Spleen (tissue), 7 donors: ENCODE measurements at regions not wholly inside any gene's neighbourhood (a gene's known extent, or its start where the extent isn't known, plus 50 kb on each side); places are given as distances from the start of the nearest gene placed in this dataset.

Source experiments
- CTCF ChIP-seq, 11 experiments: fragments of 200-600 bp in 7 of 11; fragments of 450-650 bp in 4 of 11; sonication (generic) in 4 of 11; IDR thresholded peaks in 8 of 11; conservative IDR thresholded peaks in 3 of 11; 1 replicate in 7 of 11; 2 replicates in 4 of 11; pipeline versions ENCODE4 v1.4.0 to v1.8.0; 2016 to 2021; ENCODE audit warnings: antibody characterized with exemption in 11 of 11, inconsistent platforms in 4 of 11, mild to moderate bottlenecking in 1 of 11
- POLR2A ChIP-seq, 3 donors: fragments of 450-650 bp; IDR thresholded peaks; one replicate each; pipeline ENCODE4 v1.5.1; 2017; ENCODE audit warnings: antibody characterized with exemption in 3 of 3, mild to moderate bottlenecking in 1 of 3
- donor health status: DM: no; HTN: no; CAD: no; lungs with moderate emphysema.
- donor health status: DM: no; HTN: no; CAD: no.
- donor health status: DM: no; HTN: no; CAD: no.

- TF ChIP-seq CTCF (IDR thresholded peaks at IDR 0.05 in 8 of 11, conservative IDR thresholded peaks at IDR 0.05 in 3 of 11) (no peak), POLR2A (IDR thresholded peaks at IDR 0.05) (no peak)
These were observed 121.2 kb upstream of the GPR26 start for GRCh38 chr10:123544986-123545385.
